ENCODE measurements at regions not wholly inside any gene's neighbourhood (a gene's known extent, or its start where the extent isn't known, plus 50 kb on each side); places are given as distances from the start of the nearest gene placed in this dataset.

GRCh38 chr16:60553090-60553757 is 1483.0 kb downstream of the CDH8 start:
- Histone ChIP-seq H3K9me3 (replicated peaks; ENCODE audit: control insufficient read depth, insufficient read depth, low read length) (no peaks in the 10 kb centered on the region), H3K79me2 (ENCODE audit: control insufficient read depth, insufficient read depth, low read length) (no peaks in the 10 kb centered on the region), H3K27me3 (replicated peaks in 1 of 2; ENCODE audit: control insufficient read depth in 2 of 2, insufficient read depth in 2 of 2, low read length in 1 of 2) (no peaks in the 10 kb centered on the region), H3K4me1 (ENCODE audit: control insufficient read depth, insufficient read depth, low read length) (no peaks in the 10 kb centered on the region), H3K9ac (ENCODE audit: control insufficient read depth, insufficient read depth, low read length) (no peak overlapping the region), H3K36me3 (ENCODE audit: control insufficient read depth in 2 of 2, insufficient read depth in 2 of 2, low read length in 1 of 2) (no peaks in the 10 kb centered on the region), H2AFZ (ENCODE audit: control insufficient read depth, low read depth, low read length) (no peak overlapping the region), H3K4me3 (no peak overlapping the region), H4K20me1 (ENCODE audit: control insufficient read depth, insufficient read depth) (no peaks in the 10 kb centered on the region), H3K4me2 (ENCODE audit: control insufficient read depth, insufficient read depth) (no peak overlapping the region), H3K27ac (ENCODE audit: control insufficient read depth, insufficient read depth) (no peak overlapping the region)
- intact Hi-C loops (cut with micrococcal nuclease; ENCODE audit: unreplicated experiment) (no loop called here), in situ Hi-C loops (cut with MboI) (no loop called here)
- WGBS (ENCODE audit: insufficient coverage, insufficient replicate concordance, low lambda C conversion rate, missing lambda C conversion rate) = 31% methylated on average over 3 of the region's 3 CpGs
- CTCF ChIA-PET = no interaction called here
- FAIRE-seq (no peak), DNase-seq (ENCODE audit: low read depth, low spot score) (no peak), ATAC-seq (no peak)
- RAD21 ChIA-PET (ENCODE audit: unreplicated experiment) = no interaction called here
- SMC1A ChIA-PET (ENCODE audit: uncharacterized antibody, unreplicated experiment) = no interaction called here
- TF ChIP-seq IRF4 (IDR thresholded peaks at IDR 0.05; ENCODE audit: low read depth, low read length) = no peak
- TF ChIP-seq NBN (IDR thresholded peaks at IDR 0.05) = no peak
- no TSS peak for BruUV-seq (replicated peaks)
- POLR2A ChIA-PET = no interaction called here

- no peak overlapping the region for H3K4me2 ChIP-seq (ENCODE audit: control insufficient read depth, insufficient read depth)
- no peaks in the 10 kb centered on the region for H3K36me3 ChIP-seq (ENCODE audit: control insufficient read depth in 2 of 2, insufficient read depth in 2 of 2, low read length in 1 of 2)
- SMC1A ChIA-PET (ENCODE audit: uncharacterized antibody, unreplicated experiment) = interaction anchor here (1.1 kb wide), 1 partner anchor 33 kb away, joined by 3 read pairs; no protein-coding TSS in a partner anchor
- WGBS (ENCODE audit: insufficient coverage, insufficient replicate concordance, low lambda C conversion rate, missing lambda C conversion rate) = 0% methylated on average over 1 of the region's 1 CpG
- H3K4me1 ChIP-seq (ENCODE audit: control insufficient read depth, insufficient read depth, low read length) = no peaks in the 10 kb centered on the region
- H2AFZ ChIP-seq (ENCODE audit: control insufficient read depth, low read depth, low read length) = no peak overlapping the region
- no peaks in the 10 kb centered on the region for H3K27me3 ChIP-seq (replicated peaks in 1 of 2; ENCODE audit: control insufficient read depth in 2 of 2, insufficient read depth in 2 of 2, low read length in 1 of 2)
- H3K27ac ChIP-seq (ENCODE audit: control insufficient read depth, insufficient read depth) = no peak overlapping the region
- H3K79me2 ChIP-seq (ENCODE audit: control insufficient read depth, insufficient read depth, low read length) = no peaks in the 10 kb centered on the region
- POLR2A ChIA-PET = no interaction called here
- no peak for ATAC-seq
- no peak for TF ChIP-seq FOXM1 (IDR thresholded peaks at IDR 0.05; ENCODE audit: low read depth, low read length)
- TF ChIP-seq STAT1 (conservative IDR thresholded peaks at IDR 0.05) = no peak
- TF ChIP-seq ZBTB11 (CRISPR knock-in tag; IDR thresholded peaks at IDR 0.05) = no peak
- no peak for TF ChIP-seq SMAD5 (IDR thresholded peaks at IDR 0.05; ENCODE audit: low read depth)
- no TSS peak for BruUV-seq (replicated peaks)
- in situ Hi-C loops (cut with MboI) (no loop called here), intact Hi-C loops (cut with micrococcal nuclease; ENCODE audit: unreplicated experiment) (no loop called here)
- RAD21 ChIA-PET (ENCODE audit: unreplicated experiment) = no interaction called here
- H3K9me3 ChIP-seq (replicated peaks; ENCODE audit: control insufficient read depth, insufficient read depth, low read length) = no peaks in the 10 kb centered on the region
- no peak for FAIRE-seq
- CTCF ChIA-PET = no interaction called here
- H3K9ac ChIP-seq (ENCODE audit: control insufficient read depth, insufficient read depth, low read length) = no peak overlapping the region
- no peak for DNase-seq (ENCODE audit: low read depth, low spot score)
- H4K20me1 ChIP-seq (ENCODE audit: control insufficient read depth, insufficient read depth) = no peaks in the 10 kb centered on the region
- H3K4me3 ChIP-seq = no peak overlapping the region
These were observed 1494.7 kb downstream of the CDH8 start for GRCh38 chr16:60541535-60541934.
